Endothelial cell of umbilical vein (primary cell): ENCODE measurements at regions not wholly inside any gene's neighbourhood (a gene's known extent, or its start where the extent isn't known, plus 50 kb on each side); places are given as distances from the start of the nearest gene placed in this dataset.
A peak's percentile ranks its signal among the peaks of the same experiment; 100 is the strongest.

Experiments
- BruUV-seq: library from RNA; stranded (reverse); fragments of 400-500 nt; replicated peaks from 2 replicates; lab custom pipeline; 2021; lab: Mats Ljungman, UMichigan
- CTCF ChIA-PET: fragments of 300-600, 350-600 bp; sonication (Branson Sonifier 250); formaldehyde crosslinking; loops from one replicate; lab custom pipeline; 2021; ENCODE audit warnings: antibody characterized with exemption, inconsistent platforms; lab: Charles Lee
- POLR2A ChIA-PET: fragments of 300-600, 350-600 bp; sonication (Branson Sonifier 250); formaldehyde crosslinking; loops from one replicate; lab custom pipeline; 2021; ENCODE audit warnings: antibody characterized with exemption, inconsistent platforms; lab: Charles Lee
- DNase-seq: peaks from one replicate; pipeline ENCODE4 v3.0.0-alpha.2; 2011; ENCODE audit warnings: low read depth, low spot score
- FAIRE-seq: peaks from 2 replicates; lab custom pipeline; 2011; peaks lifted over from hg19 to GRCh38; lab: Jason Lieb, UNC
- H2AFZ ChIP-seq: 2 replicates; pipeline ENCODE4 v1.6.0; 2012; ENCODE audit warnings: low read depth, low read length, control low read depth, inconsistent platforms
- H3K27ac ChIP-seq: 2 replicates; pipeline ENCODE4 v1.5.1; 2011; ENCODE audit warnings: low read depth, mild to moderate bottlenecking, control low read depth, low read length, moderate library complexity; ENCODE audit not compliant: insufficient read depth
- H3K27me3 ChIP-seq, 2 experiments: 2 replicates each; pipeline versions ENCODE4 v1.6.0 to v1.6.1; 2011; ENCODE audit warnings: low read length in 2 of 2, mixed read lengths in 1 of 2; ENCODE audit not compliant: control insufficient read depth in 2 of 2, insufficient read depth in 2 of 2
- H3K36me3 ChIP-seq, 2 experiments: 2 replicates in 1 of 2; 3 replicates in 1 of 2; pipeline ENCODE4 v1.5.1; 2011; ENCODE audit warnings: low read length in 2 of 2, mild to moderate bottlenecking in 1 of 2, moderate library complexity in 1 of 2; ENCODE audit not compliant: control insufficient read depth in 2 of 2, insufficient read depth in 2 of 2; ENCODE audit errors: extremely low read depth in 1 of 2
- H3K4me1 ChIP-seq: 3 replicates; pipeline ENCODE4 v1.5.1; 2011; ENCODE audit warnings: mild to moderate bottlenecking, low read length; ENCODE audit not compliant: control insufficient read depth, insufficient read depth; ENCODE audit errors: extremely low read depth
- H3K4me2 ChIP-seq: 2 replicates; pipeline ENCODE4 v1.6.1; 2011; ENCODE audit warnings: low read length, control low read depth, mixed read lengths; ENCODE audit not compliant: insufficient read depth
- H3K4me3 ChIP-seq, 3 experiments: fragments of 200-600 bp in 1 of 3; sonication (generic), shearing (Covaris generic) in 1 of 3; replicated peaks in 1 of 3; 2 replicates each; pipeline ENCODE4 v1.5.1; 2011 to 2016; ENCODE audit warnings: control low read depth in 3 of 3, low read length in 3 of 3, mild to moderate bottlenecking in 2 of 3, inconsistent platforms in 1 of 3, low read depth in 1 of 3, moderate library complexity in 1 of 3; ENCODE audit not compliant: insufficient read depth in 1 of 3
- H3K79me2 ChIP-seq: 2 replicates; pipeline ENCODE4 v1.6.0; 2012; ENCODE audit warnings: low read length, inconsistent platforms; ENCODE audit not compliant: control insufficient read depth, insufficient read depth
- H3K9ac ChIP-seq: replicated peaks from 2 replicates; pipeline ENCODE3; 2011; ENCODE audit warnings: low read length, control low read depth; ENCODE audit not compliant: insufficient read depth; ENCODE audit errors: extremely low read depth
- H3K9me1 ChIP-seq: replicated peaks from 3 replicates; pipeline ENCODE4 v1.6.0; 2011; ENCODE audit warnings: mild to moderate bottlenecking, low read length; ENCODE audit not compliant: control insufficient read depth, insufficient read depth; ENCODE audit errors: extremely low read depth
- H3K9me3 ChIP-seq: replicated peaks from 2 replicates; pipeline ENCODE4 v1.5.1; 2012; ENCODE audit warnings: low read length, inconsistent platforms; ENCODE audit not compliant: control insufficient read depth, insufficient read depth
- H4K20me1 ChIP-seq: replicated peaks from 2 replicates; pipeline ENCODE3; 2011; ENCODE audit warnings: mild to moderate bottlenecking, low read length; ENCODE audit not compliant: control insufficient read depth, insufficient read depth; ENCODE audit errors: extremely low read depth
- GATA2 ChIP-seq: IDR thresholded peaks from 2 replicates; pipeline ENCODE4 v1.7.0; 2011; ENCODE audit warnings: low read depth, mild to moderate bottlenecking, moderate library complexity, mixed read lengths, low read length; ENCODE audit not compliant: insufficient read length, insufficient read depth
- MYC ChIP-seq: IDR thresholded peaks from one replicate; pipeline ENCODE4 v1.6.1; 2011; ENCODE audit warnings: mild to moderate bottlenecking, low read depth, low read length
- dilution Hi-C: fragments of 300-500 bp; cut with MboI; formaldehyde crosslinking; loops from one replicate; pipeline ENCODE4 v1.15.0; 2019; ENCODE audit warnings: low sequenced_read_pairs; ENCODE audit not compliant: extremely low pct_ligation_motif_present
- intact Hi-C: fragments of 100-400 bp; cut with micrococcal nuclease; formaldehyde crosslinking; loops from one replicate; pipeline ENCODE4 v1.10.0; 2022
- TF ChIP-seq, protein P1 (sequence below), 2 donors: IDR thresholded peaks; 1 replicate in 1 of 2; 2 replicates in 1 of 2; pipeline ENCODE4 v1.5.1; 2011; ENCODE audit warnings: low read length in 2 of 2, mild to moderate bottlenecking in 2 of 2, moderate library complexity in 2 of 2, control low read depth in 1 of 2, inconsistent platforms in 1 of 2, low read depth in 1 of 2; ENCODE audit not compliant: insufficient read depth in 1 of 2; ENCODE audit errors: extremely low read depth in 1 of 2

GRCh38 chr15:95017666-95018328 is 786.4 kb downstream of the MCTP2 start:
- POLR2A ChIA-PET: interaction anchor here (0.6 kb wide), 1 partner anchor 9 kb away, joined by 4 read pairs; no protein-coding TSS in a partner anchor
- TF ChIP-seq GATA2 (no peak), MYC (no peak)
- TF ChIP-seq, protein P1, sequence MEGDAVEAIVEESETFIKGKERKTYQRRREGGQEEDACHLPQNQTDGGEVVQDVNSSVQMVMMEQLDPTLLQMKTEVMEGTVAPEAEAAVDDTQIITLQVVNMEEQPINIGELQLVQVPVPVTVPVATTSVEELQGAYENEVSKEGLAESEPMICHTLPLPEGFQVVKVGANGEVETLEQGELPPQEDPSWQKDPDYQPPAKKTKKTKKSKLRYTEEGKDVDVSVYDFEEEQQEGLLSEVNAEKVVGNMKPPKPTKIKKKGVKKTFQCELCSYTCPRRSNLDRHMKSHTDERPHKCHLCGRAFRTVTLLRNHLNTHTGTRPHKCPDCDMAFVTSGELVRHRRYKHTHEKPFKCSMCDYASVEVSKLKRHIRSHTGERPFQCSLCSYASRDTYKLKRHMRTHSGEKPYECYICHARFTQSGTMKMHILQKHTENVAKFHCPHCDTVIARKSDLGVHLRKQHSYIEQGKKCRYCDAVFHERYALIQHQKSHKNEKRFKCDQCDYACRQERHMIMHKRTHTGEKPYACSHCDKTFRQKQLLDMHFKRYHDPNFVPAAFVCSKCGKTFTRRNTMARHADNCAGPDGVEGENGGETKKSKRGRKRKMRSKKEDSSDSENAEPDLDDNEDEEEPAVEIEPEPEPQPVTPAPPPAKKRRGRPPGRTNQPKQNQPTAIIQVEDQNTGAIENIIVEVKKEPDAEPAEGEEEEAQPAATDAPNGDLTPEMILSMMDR (IDR thresholded peaks at IDR 0.05; ENCODE audit: extremely low read depth in 1 of 2, insufficient read depth in 1 of 2, low read depth in 1 of 2, low read length in 2 of 2): no peak
- BruUV-seq: TSS peak; percentile 34
- Histone ChIP-seq H3K27ac (peak overlapping the region; percentile 83), H3K4me3 (peak overlapping the region; percentile 17 to 55 (median 37)), H3K9me3 (no peaks in the 10 kb centered on the region), H3K27me3 (no peaks in the 10 kb centered on the region), H4K20me1 (no peaks in the 10 kb centered on the region), H3K9me1 (no peaks in the 10 kb centered on the region), H3K4me2 (peak overlapping the region; percentile 97), H2AFZ (peak overlapping the region; percentile 38), H3K36me3 (no peaks in the 10 kb centered on the region), H3K79me2 (no peaks in the 10 kb centered on the region), H3K9ac (peak overlapping the region; percentile 72), H3K4me1 (peaks cover 39% of the 10 kb centered on the region)
- DNase-seq: peak; percentile 87
- FAIRE-seq: peak; percentile 79
- dilution Hi-C loops: no loop called here
- CTCF ChIA-PET: interaction anchor here (0.9 to 4.4 kb wide), 5 partner anchors 8 to 348 kb away, joined by 3 to 32 read pairs (median 7); no protein-coding TSS in a partner anchor
- intact Hi-C loops: loop anchor here (1.0 to 5.0 kb wide), 7 partner anchors 172 to 1255 kb away; no protein-coding TSS in a partner anchor
